Trophoblast cell (in vitro differentiated cells and primary cell): ENCODE measurements at regions not wholly inside any gene's neighbourhood (a gene's known extent, or its start where the extent isn't known, plus 50 kb on each side); places are given as distances from the start of the nearest gene placed in this dataset.

Experiments used
- DNase-seq, 2 donors: peaks; one replicate each; pipeline ENCODE4 v3.0.0-alpha.2; 2016
- H2AFZ ChIP-seq: 2 replicates; pipeline ENCODE4 v1.6.1; 2013; ENCODE audit warnings: low read length, moderate library complexity, mild to moderate bottlenecking; ENCODE audit not compliant: insufficient read depth, poor library complexity
- H2AK5ac ChIP-seq: 2 replicates; pipeline ENCODE4 v1.6.1; 2013; ENCODE audit warnings: mild to moderate bottlenecking, low read length
- H2BK120ac ChIP-seq: 2 replicates; pipeline ENCODE4 v1.6.1; 2013; ENCODE audit warnings: low read length, mild to moderate bottlenecking, moderate library complexity; ENCODE audit not compliant: insufficient read depth, poor library complexity
- H2BK12ac ChIP-seq: 2 replicates; pipeline ENCODE4 v1.6.1; 2013; ENCODE audit warnings: mild to moderate bottlenecking, low read length, moderate library complexity
- H2BK5ac ChIP-seq: 2 replicates; pipeline ENCODE4 v1.6.1; 2013; ENCODE audit warnings: low read length, low read depth, moderate library complexity, mild to moderate bottlenecking; ENCODE audit not compliant: poor library complexity
- H3K14ac ChIP-seq: 2 replicates; pipeline ENCODE4 v1.6.1; 2013; ENCODE audit warnings: mild to moderate bottlenecking, low read length
- H3K18ac ChIP-seq: 2 replicates; pipeline ENCODE4 v1.6.1; 2013; ENCODE audit warnings: mild to moderate bottlenecking, low read length
- H3K23ac ChIP-seq: 2 replicates; pipeline ENCODE4 v1.6.1; 2013; ENCODE audit warnings: low read length
- H3K27ac ChIP-seq: 2 replicates; pipeline ENCODE4 v1.5.1; 2013; ENCODE audit warnings: low read depth, mild to moderate bottlenecking, inconsistent platforms, low read length, moderate library complexity
- H3K27me3 ChIP-seq: 2 replicates; pipeline ENCODE4 v1.6.1; 2013; ENCODE audit warnings: inconsistent platforms, mild to moderate bottlenecking, low read length, moderate library complexity; ENCODE audit not compliant: insufficient read depth
- H3K36me3 ChIP-seq, 2 experiments: 1 replicate in 1 of 2; 2 replicates in 1 of 2; pipeline ENCODE4 v1.6.1; 2013; ENCODE audit warnings: low read length in 2 of 2, mild to moderate bottlenecking in 2 of 2, moderate library complexity in 1 of 2; ENCODE audit not compliant: insufficient read depth in 2 of 2, control insufficient read depth in 1 of 2
- H3K4ac ChIP-seq: 2 replicates; pipeline ENCODE4 v1.6.1; 2013; ENCODE audit warnings: low read depth, mild to moderate bottlenecking, low read length, moderate library complexity
- H3K4me1 ChIP-seq, 2 experiments: 1 replicate in 1 of 2; 2 replicates in 1 of 2; pipeline ENCODE4 v1.6.1; 2013; ENCODE audit warnings: low read length in 2 of 2, mild to moderate bottlenecking in 2 of 2, moderate library complexity in 1 of 2; ENCODE audit not compliant: insufficient read depth in 2 of 2, control insufficient read depth in 1 of 2
- H3K4me2 ChIP-seq: 2 replicates; pipeline ENCODE4 v1.6.1; 2013; ENCODE audit warnings: inconsistent platforms, mild to moderate bottlenecking, low read length, moderate library complexity
- H3K4me3 ChIP-seq: 2 replicates; pipeline ENCODE4 v1.5.1; 2013; ENCODE audit warnings: mild to moderate bottlenecking, low read depth, low read length, inconsistent platforms
- H3K79me1 ChIP-seq: one replicate; pipeline ENCODE4 v1.6.1; 2013; ENCODE audit warnings: low read length
- H3K79me2 ChIP-seq: 2 replicates; pipeline ENCODE4 v1.6.1; 2013; ENCODE audit warnings: low read length, mild to moderate bottlenecking; ENCODE audit not compliant: control insufficient read depth, insufficient read depth, poor library complexity
- H3K9ac ChIP-seq: 2 replicates; pipeline ENCODE4 v1.6.1; 2013; ENCODE audit warnings: mild to moderate bottlenecking, low read length
- H3K9me3 ChIP-seq: 2 replicates; pipeline ENCODE4 v1.6.1; 2013; ENCODE audit warnings: low read depth, mild to moderate bottlenecking, control low read depth, inconsistent platforms, low read length; ENCODE audit not compliant: insufficient read depth
- H4K12ac ChIP-seq: 2 replicates; pipeline ENCODE4 v1.6.1; 2013; ENCODE audit warnings: low read depth, mild to moderate bottlenecking, low read length, moderate library complexity
- H4K8ac ChIP-seq: 2 replicates; pipeline ENCODE4 v1.6.1; 2013; ENCODE audit warnings: low read depth, mild to moderate bottlenecking, low read length, moderate library complexity
- H4K91ac ChIP-seq: one replicate; pipeline ENCODE4 v1.6.1; 2013; ENCODE audit warnings: low read depth, mild to moderate bottlenecking, low read length, moderate library complexity
- WGBS: extraction: QIAGEN DNeasy Blood & Tissue Kit; methylation state at CpG from one replicate; pipeline ENCODE4 v1.1.7; 2013; ENCODE audit warnings: missing lambda C conversion rate; ENCODE audit not compliant: insufficient read length, insufficient coverage; ENCODE audit errors: extremely low coverage; 5-methylcytosine and 5-hydroxymethylcytosine counted together

DNA sequence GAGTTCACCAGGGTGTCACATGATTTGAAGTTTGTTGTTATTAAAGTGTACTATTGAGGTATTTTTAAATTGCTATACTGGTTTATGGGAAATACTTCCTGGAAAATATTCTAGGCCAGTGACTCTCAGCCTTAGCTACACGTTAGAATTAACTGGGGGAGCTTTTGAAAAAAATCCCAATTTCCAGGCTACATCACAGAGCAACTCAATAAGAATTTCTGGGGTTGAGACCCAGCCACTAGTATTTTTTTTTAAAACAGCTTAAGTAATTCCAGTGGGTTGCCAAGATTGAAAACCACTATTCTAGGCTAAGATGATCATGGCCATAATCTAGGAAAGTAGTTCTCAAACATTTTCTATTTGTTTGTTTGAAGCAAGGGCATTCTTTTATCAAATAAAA is 142.9 kb upstream of the GRIA1 start:
- Histone ChIP-seq H3K4me1 (no peaks in the 10 kb centered on the region), H3K4me3 (no peak overlapping the region), H2BK5ac (no peak overlapping the region), H2AK5ac (no peak overlapping the region), H4K12ac (no peak overlapping the region), H3K79me1 (no peaks in the 10 kb centered on the region), H3K23ac (no peak overlapping the region), H3K79me2 (no peaks in the 10 kb centered on the region), H3K18ac (no peak overlapping the region), H3K27ac (no peak overlapping the region), H2AFZ (no peak overlapping the region), H3K36me3 (no peaks in the 10 kb centered on the region), H3K27me3 (peaks cover 2% of the 10 kb centered on the region), H3K4ac (no peak overlapping the region), H4K8ac (no peak overlapping the region), H4K91ac (no peak overlapping the region), H3K14ac (no peak overlapping the region), H3K4me2 (no peak overlapping the region), H2BK12ac (no peak overlapping the region), H2BK120ac (no peak overlapping the region), H3K9ac (no peak overlapping the region), H3K9me3 (no peaks in the 10 kb centered on the region)
- WGBS = no CpG with 5 or more reads among the region's 1 CpG
- no peak for DNase-seq

DNA sequence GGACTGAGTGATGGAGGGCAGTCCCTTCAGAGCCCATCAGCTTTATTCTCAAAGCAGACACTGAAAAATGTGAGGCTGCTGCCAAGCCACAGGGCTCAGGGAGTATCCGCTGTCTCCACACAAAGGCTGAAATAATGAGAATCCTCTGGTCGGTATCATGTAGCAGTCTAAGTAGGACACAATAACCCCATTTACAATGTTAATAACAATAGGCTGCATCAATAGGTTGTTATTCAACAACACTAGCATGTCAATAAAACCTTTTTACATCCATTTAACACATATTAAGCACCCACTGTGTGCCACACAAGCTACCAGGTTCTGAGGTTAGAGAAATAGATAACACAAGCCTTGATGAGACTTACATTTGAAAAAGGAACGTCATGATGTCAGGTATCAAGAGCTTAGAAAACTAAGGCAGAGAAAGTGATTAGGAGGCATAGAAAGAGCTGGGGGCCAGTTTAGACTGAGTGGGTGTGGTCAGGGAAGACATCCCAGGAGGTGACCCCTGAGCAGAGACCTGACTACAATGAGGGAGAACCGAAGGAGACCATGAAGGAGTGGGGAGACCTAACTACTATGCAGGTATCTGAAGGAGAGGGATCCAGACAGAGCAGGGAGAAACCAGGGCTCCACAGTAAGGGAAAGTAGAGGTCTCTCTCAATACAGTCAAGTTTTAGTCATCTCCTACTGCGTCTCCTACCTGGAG is 140.1 kb upstream of the GRIA1 start:
- Histone ChIP-seq H3K9me3 (no peaks in the 10 kb centered on the region), H3K9ac (no peak overlapping the region), H3K23ac (no peak overlapping the region), H3K79me2 (no peaks in the 10 kb centered on the region), H3K4ac (no peak overlapping the region), H4K12ac (no peak overlapping the region), H4K8ac (no peak overlapping the region), H3K27ac (no peak overlapping the region), H3K4me3 (no peak overlapping the region), H2BK12ac (no peak overlapping the region), H2BK120ac (no peak overlapping the region), H3K4me1 (no peaks in the 10 kb centered on the region), H3K36me3 (no peaks in the 10 kb centered on the region), H2AFZ (no peak overlapping the region), H2AK5ac (no peak overlapping the region), H3K4me2 (no peak overlapping the region), H2BK5ac (no peak overlapping the region), H3K79me1 (no peaks in the 10 kb centered on the region), H3K14ac (no peak overlapping the region), H3K27me3 (peaks cover 2% of the 10 kb centered on the region), H3K18ac (no peak overlapping the region), H4K91ac (no peak overlapping the region)
- no CpG with 5 or more reads among the region's 5 CpGs for WGBS
- no peak for DNase-seq

DNA sequence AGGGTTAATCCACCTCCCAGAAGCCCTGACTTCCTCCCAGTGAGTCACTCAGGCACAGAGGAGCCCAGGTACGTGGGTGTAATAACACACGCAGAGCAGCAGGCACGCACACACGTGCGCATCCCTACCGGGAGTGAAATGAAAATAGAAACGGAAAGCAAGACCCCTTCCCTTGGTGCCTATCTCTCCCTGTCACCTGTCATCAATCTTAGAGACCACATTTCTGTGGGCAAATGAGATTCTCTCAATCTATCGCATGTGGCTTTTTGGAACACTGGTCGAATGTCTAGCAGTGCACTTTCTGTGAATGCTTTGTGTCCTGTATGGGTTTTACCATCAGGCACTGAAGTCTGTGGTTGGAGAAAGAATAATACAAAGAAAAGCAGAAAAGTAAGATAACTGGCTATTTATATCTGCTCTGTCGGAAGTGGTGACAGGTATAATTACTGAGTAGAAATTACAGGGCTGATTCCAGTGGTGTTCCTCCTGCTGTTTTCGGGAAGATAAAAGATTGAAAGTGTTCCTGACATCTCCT is 137.7 kb upstream of the GRIA1 start:
- no peak for DNase-seq
- Histone ChIP-seq H3K23ac (no peak overlapping the region), H3K4me1 (no peaks in the 10 kb centered on the region), H3K27me3 (peaks cover 2% of the 10 kb centered on the region), H3K4me3 (no peak overlapping the region), H3K9me3 (no peaks in the 10 kb centered on the region), H3K4me2 (no peak overlapping the region), H2AK5ac (no peak overlapping the region), H3K18ac (no peak overlapping the region), H2AFZ (no peak overlapping the region), H4K91ac (no peak overlapping the region), H2BK120ac (no peak overlapping the region), H3K4ac (no peak overlapping the region), H3K27ac (no peak overlapping the region), H4K8ac (no peak overlapping the region), H3K36me3 (no peaks in the 10 kb centered on the region), H2BK5ac (no peak overlapping the region), H3K14ac (no peak overlapping the region), H3K79me1 (no peaks in the 10 kb centered on the region), H3K9ac (no peak overlapping the region), H3K79me2 (no peaks in the 10 kb centered on the region), H4K12ac (no peak overlapping the region), H2BK12ac (no peak overlapping the region)
- WGBS = no CpG with 5 or more reads among the region's 11 CpGs

DNA sequence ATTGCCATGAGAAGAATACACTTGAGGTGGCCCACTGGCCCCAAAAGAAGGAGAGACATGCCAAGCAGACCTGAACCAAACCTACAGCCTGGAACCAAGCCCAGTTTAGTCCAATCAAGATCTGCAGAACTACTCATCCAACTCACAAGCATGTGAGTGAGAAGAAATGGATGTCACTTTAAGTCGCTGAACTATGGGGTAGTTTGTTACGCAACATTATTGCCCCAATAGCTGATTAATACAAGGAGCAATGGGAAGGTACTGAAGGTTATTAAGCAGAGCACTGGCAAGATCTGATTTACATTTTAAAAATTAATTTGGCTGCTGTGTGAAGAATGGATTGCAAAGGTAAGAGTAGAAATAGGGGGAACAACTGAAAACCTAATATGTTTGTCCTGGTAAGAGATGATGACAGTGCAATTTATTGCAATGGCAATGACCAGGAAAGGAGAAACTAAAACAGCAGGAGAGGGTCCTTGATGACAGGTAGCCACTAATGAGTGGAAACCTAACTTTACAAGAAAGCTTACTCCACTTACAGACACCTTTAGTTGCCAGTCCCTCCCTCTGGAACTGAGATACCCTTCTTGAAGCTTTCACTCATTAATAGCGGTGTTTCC is 132.9 kb upstream of the GRIA1 start:
- H4K12ac ChIP-seq = no peak overlapping the region
- H2AK5ac ChIP-seq = no peak overlapping the region
- no peak overlapping the region for H3K27ac ChIP-seq
- H2BK120ac ChIP-seq = no peak overlapping the region
- no peaks in the 10 kb centered on the region for H3K4me1 ChIP-seq
- no CpG with 5 or more reads among the region's 3 CpGs for WGBS
- no peak overlapping the region for H3K14ac ChIP-seq
- H3K4me3 ChIP-seq = no peak overlapping the region
- H3K18ac ChIP-seq = no peak overlapping the region
- H3K9ac ChIP-seq = no peak overlapping the region
- no peaks in the 10 kb centered on the region for H3K9me3 ChIP-seq
- H2BK12ac ChIP-seq = no peak overlapping the region
- H3K79me1 ChIP-seq = no peaks in the 10 kb centered on the region
- no peaks in the 10 kb centered on the region for H3K27me3 ChIP-seq
- no peak for DNase-seq
- no peak overlapping the region for H4K8ac ChIP-seq
- H4K91ac ChIP-seq = no peak overlapping the region
- no peaks in the 10 kb centered on the region for H3K36me3 ChIP-seq
- H3K79me2 ChIP-seq = no peaks in the 10 kb centered on the region
- H2AFZ ChIP-seq = no peak overlapping the region
- H3K23ac ChIP-seq = no peak overlapping the region
- no peak overlapping the region for H3K4ac ChIP-seq
- H2BK5ac ChIP-seq = no peak overlapping the region
- no peak overlapping the region for H3K4me2 ChIP-seq
